GM20000 (cell line): ENCODE measurements at regions not wholly inside any gene's neighbourhood (a gene's known extent, or its start where the extent isn't known, plus 50 kb on each side); places are given as distances from the start of the nearest gene placed in this dataset.

Experiments used
- DNase-seq: peaks from one replicate; pipeline ENCODE4 v3.0.0; 2012; ENCODE audit warnings: low spot score
- TF ChIP-seq, protein P1 (sequence below): IDR thresholded peaks from 2 replicates; pipeline ENCODE4 v1.5.1; 2012; ENCODE audit warnings: mild to moderate bottlenecking, control low read depth; ENCODE audit errors: extremely low read depth, missing control alignments

DNA sequence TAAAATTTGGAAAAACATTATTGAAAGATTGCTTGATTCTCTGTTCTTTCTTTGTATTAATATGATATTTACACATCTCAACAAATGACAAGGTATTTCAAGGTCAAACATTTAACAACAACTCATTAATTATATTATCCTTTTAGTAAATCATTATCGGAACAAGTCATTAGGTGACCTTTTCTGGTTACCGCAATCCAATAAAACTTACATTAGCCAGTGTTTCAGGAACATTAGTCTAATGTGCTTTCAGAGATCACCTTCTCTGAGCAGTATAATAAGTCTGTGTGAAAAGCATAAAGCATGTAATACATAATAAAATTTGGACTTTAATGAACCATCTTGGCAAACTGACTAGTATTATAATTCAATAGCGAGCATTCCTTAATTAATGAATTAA, 1466.4 kb downstream of the FAM181B start:
- TF ChIP-seq, protein P1, sequence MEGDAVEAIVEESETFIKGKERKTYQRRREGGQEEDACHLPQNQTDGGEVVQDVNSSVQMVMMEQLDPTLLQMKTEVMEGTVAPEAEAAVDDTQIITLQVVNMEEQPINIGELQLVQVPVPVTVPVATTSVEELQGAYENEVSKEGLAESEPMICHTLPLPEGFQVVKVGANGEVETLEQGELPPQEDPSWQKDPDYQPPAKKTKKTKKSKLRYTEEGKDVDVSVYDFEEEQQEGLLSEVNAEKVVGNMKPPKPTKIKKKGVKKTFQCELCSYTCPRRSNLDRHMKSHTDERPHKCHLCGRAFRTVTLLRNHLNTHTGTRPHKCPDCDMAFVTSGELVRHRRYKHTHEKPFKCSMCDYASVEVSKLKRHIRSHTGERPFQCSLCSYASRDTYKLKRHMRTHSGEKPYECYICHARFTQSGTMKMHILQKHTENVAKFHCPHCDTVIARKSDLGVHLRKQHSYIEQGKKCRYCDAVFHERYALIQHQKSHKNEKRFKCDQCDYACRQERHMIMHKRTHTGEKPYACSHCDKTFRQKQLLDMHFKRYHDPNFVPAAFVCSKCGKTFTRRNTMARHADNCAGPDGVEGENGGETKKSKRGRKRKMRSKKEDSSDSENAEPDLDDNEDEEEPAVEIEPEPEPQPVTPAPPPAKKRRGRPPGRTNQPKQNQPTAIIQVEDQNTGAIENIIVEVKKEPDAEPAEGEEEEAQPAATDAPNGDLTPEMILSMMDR, result no peak
- no peak for DNase-seq

DNA sequence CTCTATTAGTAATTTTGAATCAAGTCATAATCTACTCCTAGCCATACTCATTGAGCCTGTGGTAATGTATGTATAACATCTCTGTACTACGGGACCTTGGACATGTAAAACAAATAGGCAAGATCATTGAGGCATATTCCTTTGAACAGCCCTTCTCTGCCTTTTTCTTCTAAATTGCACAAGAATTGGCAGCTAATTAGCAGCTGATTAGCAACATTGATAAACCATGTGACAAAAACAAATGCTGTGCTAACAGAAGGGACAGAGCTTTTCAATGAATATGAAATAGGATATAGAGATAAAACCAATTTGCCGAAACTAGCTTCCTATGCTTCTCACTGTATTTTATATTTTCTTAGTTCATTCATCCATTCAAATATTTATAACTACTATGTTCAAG, 1474.2 kb downstream of the FAM181B start:
- no peak for DNase-seq
- TF ChIP-seq, protein P1, result no peak

DNA sequence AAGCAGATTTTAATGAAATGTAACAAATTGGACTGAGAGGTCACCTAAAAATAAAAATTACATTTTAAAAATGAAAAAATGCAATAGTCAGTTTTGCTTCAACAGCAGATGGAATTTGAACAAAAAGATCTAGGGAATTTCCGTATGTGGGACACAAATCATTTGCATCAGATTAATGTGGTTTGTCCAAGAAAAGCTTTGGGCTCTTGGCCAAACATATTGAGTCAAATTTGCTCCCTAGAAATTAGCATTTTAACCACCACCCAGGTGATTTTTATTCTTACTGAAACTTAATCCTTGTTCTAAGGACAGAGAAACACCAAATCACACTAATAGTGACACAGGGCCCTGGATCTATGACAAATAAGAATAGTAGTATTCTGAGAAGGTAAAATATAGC, 1477.8 kb downstream of the FAM181B start:
- TF ChIP-seq, protein P1, result no peak

DNA sequence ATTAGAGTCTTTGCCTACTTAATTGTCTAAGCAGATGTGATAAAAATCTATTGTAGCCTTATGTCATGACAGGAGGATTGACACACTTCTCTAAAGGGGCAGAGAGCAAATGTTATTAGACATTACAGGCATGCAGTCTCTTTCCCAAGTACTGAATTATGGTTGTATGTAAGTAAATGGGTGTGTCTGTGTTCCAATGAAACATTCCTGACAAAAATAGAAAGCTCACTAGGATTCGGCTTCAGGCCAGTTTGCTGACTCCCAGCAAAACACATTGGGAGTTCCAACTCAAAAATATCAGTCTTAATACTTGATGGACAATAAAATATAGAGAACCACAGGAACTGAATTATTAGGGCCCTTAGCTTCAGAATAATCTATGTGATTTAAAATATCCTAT, 1480.4 kb downstream of the FAM181B start:
- no peak for DNase-seq
- TF ChIP-seq, protein P1, result no peak

More for the DNA sequence above, 1477.8 kb downstream of the FAM181B start:
- no peak for DNase-seq

DNA sequence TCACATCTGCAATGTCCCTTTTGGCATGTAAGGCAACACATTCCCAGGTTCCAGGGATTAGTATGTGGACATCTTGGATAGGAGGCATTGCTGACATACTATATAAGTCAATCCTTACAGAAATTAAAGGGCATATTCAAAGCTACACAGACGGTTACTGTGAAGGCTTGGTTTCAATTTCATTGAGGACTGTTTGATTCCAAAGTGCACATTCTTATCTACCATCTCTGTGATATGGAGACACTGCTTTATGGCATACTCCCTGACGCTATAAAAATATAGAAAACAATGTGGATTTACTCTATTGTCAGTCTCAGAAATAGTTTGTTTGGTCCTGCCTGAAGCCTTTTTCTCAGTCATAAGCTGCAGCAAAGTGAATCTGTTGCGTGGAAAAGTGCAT, 1486.7 kb downstream of the FAM181B start:
- TF ChIP-seq, protein P1, result no peak
- no peak for DNase-seq

DNA sequence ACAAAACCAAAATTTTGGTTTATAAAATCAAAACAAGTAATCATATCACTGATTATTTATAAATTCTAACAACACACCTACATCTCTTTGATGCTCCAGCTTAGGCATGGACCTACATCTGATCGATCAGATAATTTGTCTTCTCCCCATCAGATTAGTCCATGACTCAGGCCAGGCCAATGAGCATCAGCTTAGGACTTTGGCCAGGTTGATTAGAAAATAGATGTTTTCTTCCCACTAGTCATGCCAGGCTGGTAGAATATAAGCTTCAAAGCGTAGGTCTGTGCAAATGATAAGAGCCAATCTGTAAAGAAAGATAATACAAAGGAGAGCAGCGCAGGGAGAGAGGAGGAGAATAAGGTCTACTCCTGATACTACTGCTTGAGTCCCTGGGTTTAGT, 1487.9 kb downstream of the FAM181B start:
- DNase-seq, result no peak
- TF ChIP-seq, protein P1, result no peak

DNA sequence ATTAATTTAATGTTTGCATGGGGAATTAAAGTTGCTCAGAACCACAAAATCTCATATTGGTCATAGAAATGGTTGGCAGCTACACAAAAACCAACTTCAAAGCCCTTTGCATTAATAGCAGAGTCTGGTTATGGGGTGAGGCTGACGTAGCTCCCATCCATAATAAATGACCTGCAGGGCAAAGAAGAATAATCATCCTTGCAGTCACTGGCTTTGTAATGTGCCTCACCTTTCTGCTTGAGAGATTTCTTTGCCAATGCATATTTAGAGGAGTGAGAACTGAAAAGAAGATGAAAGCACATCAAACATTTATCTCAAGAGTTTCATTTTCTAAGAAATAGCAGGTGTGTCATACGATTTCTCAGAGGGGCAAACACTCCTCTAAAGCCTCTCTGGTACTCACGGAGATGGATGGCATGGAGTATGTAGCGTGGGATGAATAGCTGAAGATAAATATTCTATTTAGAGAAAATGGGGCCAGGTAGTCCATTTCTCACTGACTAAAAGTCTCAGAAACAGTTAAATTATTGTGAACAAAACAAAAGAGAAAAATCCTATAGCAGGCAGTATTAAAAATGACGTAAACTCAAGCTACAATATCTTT, 1491.9 kb downstream of the FAM181B start:
- TF ChIP-seq, protein P1, result no peak
- DNase-seq, result no peak
